Activated T-helper 2 cell treated with anti-CD3 and anti-CD28 coated beads, Interferon-gamma antibody, Interleukin-2, Interleukin-4, amounts not matched to agents 10 μg/mL and 5 μg/mL and 100 μg/mL, durations not matched to agents 14 hours and 24 hours and 36 hours (primary cell): ENCODE measurements at regions not wholly inside any gene's neighbourhood (a gene's known extent, or its start where the extent isn't known, plus 50 kb on each side); places are given as distances from the start of the nearest gene placed in this dataset.

Source experiments
- DNase-seq: peaks from one replicate; pipeline ENCODE4 v3.0.0; 2021; ENCODE audit warnings: low spot score
- H3K27ac Mint-ChIP-seq: one replicate; pipeline ENCODE4 v1.8.0; 2021; ENCODE audit warnings: mixed read lengths
- H3K27me3 Mint-ChIP-seq: one replicate; pipeline ENCODE4 v1.8.0; 2021; ENCODE audit warnings: low read depth, mixed read lengths
- H3K36me3 Mint-ChIP-seq: one replicate; pipeline ENCODE4 v1.8.0; 2021; ENCODE audit warnings: low read depth, mixed read lengths
- H3K4me1 Mint-ChIP-seq: one replicate; pipeline ENCODE4 v1.8.0; 2021; ENCODE audit warnings: low read depth, mixed read lengths
- H3K4me3 Mint-ChIP-seq: one replicate; pipeline ENCODE4 v1.8.0; 2021; ENCODE audit warnings: low read depth, mild to moderate bottlenecking, moderate library complexity, mixed read lengths
- H3K9me3 Mint-ChIP-seq: one replicate; pipeline ENCODE4 v1.8.0; 2021; ENCODE audit warnings: mixed read lengths
- intact Hi-C: fragments of 100-400 bp; cut with micrococcal nuclease; formaldehyde crosslinking; loops from one replicate; pipeline ENCODE4 v1.15.1; 2023

- peaks cover 44% of the 10 kb centered on the region for H3K9me3 Mint-ChIP-seq
- H3K27me3 Mint-ChIP-seq = no peaks in the 10 kb centered on the region
- no peak for DNase-seq
- no peaks in the 10 kb centered on the region for H3K36me3 Mint-ChIP-seq
- intact Hi-C loops = no loop called here
- no peaks in the 10 kb centered on the region for H3K4me1 Mint-ChIP-seq
- no peak overlapping the region for H3K4me3 Mint-ChIP-seq
- no peak overlapping the region for H3K27ac Mint-ChIP-seq
These were observed 1239.8 kb upstream of the MIR17HG start for GRCh38 chr13:90107661-90108060.

- Mint-ChIP-seq H3K4me3 (no peak overlapping the region), H3K9me3 (peaks cover 44% of the 10 kb centered on the region), H3K27me3 (no peaks in the 10 kb centered on the region), H3K27ac (no peak overlapping the region), H3K4me1 (no peaks in the 10 kb centered on the region), H3K36me3 (no peaks in the 10 kb centered on the region)
- intact Hi-C loops = no loop called here
- DNase-seq = no peak
These were observed 1238.9 kb upstream of the MIR17HG start for GRCh38 chr13:90108547-90108946.

DNA sequence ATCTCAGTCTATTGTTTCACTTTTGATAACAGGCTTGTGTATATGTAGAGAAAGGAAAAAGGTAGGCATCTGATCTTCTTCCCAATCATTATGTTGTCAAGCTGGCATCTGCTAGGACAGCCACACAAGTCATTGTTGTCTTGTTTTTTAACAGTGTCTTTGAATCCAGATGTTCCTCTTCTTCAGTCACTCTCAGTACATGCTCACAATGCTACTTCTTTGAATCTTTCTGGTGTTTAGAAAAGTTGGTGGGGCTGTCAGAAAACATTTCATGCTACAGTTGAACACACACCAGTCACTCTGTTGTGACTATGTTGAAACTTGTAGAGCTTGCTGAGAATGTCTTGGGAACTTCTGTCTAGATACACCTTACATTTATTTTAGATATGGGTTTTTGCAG, 1231.4 kb upstream of the MIR17HG start:
- no peak overlapping the region for H3K4me3 Mint-ChIP-seq
- DNase-seq = no peak
- no peaks in the 10 kb centered on the region for H3K36me3 Mint-ChIP-seq
- no peak overlapping the region for H3K27ac Mint-ChIP-seq
- no peaks in the 10 kb centered on the region for H3K4me1 Mint-ChIP-seq
- intact Hi-C loops = no loop called here
- no peaks in the 10 kb centered on the region for H3K27me3 Mint-ChIP-seq
- H3K9me3 Mint-ChIP-seq = peaks cover 27% of the 10 kb centered on the region

DNA sequence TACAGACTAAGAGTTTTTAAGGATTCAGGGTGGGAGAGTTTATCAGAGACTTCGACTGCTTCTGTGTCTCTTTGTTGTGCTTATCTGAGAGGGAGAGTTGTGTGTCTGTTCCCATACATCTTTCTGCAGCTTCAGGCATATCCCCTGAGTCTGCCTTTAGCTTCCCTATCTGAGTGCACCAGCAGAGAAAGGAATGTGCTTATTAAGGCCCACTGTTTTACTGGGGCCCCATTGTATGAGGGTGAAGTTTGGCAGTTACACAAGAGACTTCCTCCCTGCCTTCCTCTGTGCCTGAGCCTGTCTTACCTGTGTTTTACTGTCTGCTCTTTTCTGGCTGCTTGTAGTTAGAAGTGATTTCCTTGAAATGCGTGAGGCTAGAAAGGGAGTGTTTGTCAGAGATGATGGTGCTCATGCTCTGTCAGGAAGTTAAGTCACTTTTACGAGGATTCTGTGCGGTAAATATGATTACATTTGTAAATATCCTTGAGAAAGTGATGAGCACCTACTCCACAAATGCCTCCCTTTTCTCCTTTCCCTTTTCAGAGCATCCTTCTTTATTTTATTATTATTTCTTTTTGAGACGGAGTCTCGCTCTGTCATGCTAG, 1228.9 kb upstream of the MIR17HG start:
- peaks cover 18% of the 10 kb centered on the region for H3K9me3 Mint-ChIP-seq

GRCh38 chr13:90120026-90120425, 1227.5 kb upstream of the MIR17HG start:
- Mint-ChIP-seq H3K9me3 (peaks cover 15% of the 10 kb centered on the region), H3K36me3 (no peaks in the 10 kb centered on the region), H3K4me3 (no peak overlapping the region), H3K27ac (no peak overlapping the region), H3K4me1 (no peaks in the 10 kb centered on the region), H3K27me3 (no peaks in the 10 kb centered on the region)
- DNase-seq = no peak
- intact Hi-C loops = no loop called here

More for the DNA sequence above, 1228.9 kb upstream of the MIR17HG start:
- no peak overlapping the region for H3K27ac Mint-ChIP-seq
- H3K36me3 Mint-ChIP-seq = no peaks in the 10 kb centered on the region
- H3K27me3 Mint-ChIP-seq = no peaks in the 10 kb centered on the region
- DNase-seq = no peak
- no peaks in the 10 kb centered on the region for H3K4me1 Mint-ChIP-seq
- intact Hi-C loops = no loop called here
- H3K4me3 Mint-ChIP-seq = no peak overlapping the region

GRCh38 chr13:90121784-90122183, 1225.7 kb upstream of the MIR17HG start:
- no peak for DNase-seq
- H3K4me3 Mint-ChIP-seq = no peak overlapping the region
- no peak overlapping the region for H3K27ac Mint-ChIP-seq
- H3K9me3 Mint-ChIP-seq = peaks cover 10% of the 10 kb centered on the region
- intact Hi-C loops = no loop called here
- no peaks in the 10 kb centered on the region for H3K27me3 Mint-ChIP-seq
- no peaks in the 10 kb centered on the region for H3K4me1 Mint-ChIP-seq
- no peaks in the 10 kb centered on the region for H3K36me3 Mint-ChIP-seq

DNA sequence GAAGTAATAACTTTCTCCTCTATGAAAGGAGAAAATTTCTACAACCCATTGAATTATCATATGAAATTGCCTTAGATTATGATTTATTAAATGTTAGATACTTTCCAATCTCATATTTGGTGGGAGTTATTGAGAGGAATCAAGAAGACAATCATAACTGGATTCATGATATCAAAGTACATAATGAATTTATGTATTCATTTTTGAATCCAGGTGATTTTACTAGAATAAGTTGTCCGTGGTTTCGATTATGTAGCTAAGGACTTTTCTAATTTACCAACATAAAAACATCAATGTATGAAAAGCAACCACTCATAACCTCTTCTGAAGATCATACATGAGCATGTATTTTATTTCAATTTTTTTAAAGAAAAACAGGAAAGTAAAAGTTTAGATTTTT, 1225.0 kb upstream of the MIR17HG start:
- Mint-ChIP-seq H3K27ac (no peak overlapping the region), H3K27me3 (no peaks in the 10 kb centered on the region), H3K4me3 (no peak overlapping the region), H3K9me3 (peaks cover 10% of the 10 kb centered on the region), H3K36me3 (no peaks in the 10 kb centered on the region), H3K4me1 (no peaks in the 10 kb centered on the region)
- intact Hi-C loops = no loop called here
- DNase-seq = no peak

GRCh38 chr13:90135558-90135957, 1211.9 kb upstream of the MIR17HG start:
- no peaks in the 10 kb centered on the region for H3K36me3 Mint-ChIP-seq
- no peaks in the 10 kb centered on the region for H3K4me1 Mint-ChIP-seq
- H3K9me3 Mint-ChIP-seq = peaks cover 25% of the 10 kb centered on the region
- intact Hi-C loops = no loop called here
- H3K4me3 Mint-ChIP-seq = no peak overlapping the region
- no peak overlapping the region for H3K27ac Mint-ChIP-seq
- no peaks in the 10 kb centered on the region for H3K27me3 Mint-ChIP-seq
- no peak for DNase-seq

- H3K9me3 Mint-ChIP-seq = peaks cover 18% of the 10 kb centered on the region
- H3K27me3 Mint-ChIP-seq = no peaks in the 10 kb centered on the region
- no peak overlapping the region for H3K4me3 Mint-ChIP-seq
- no peak for DNase-seq
- H3K27ac Mint-ChIP-seq = no peak overlapping the region
- no peaks in the 10 kb centered on the region for H3K4me1 Mint-ChIP-seq
- no peaks in the 10 kb centered on the region for H3K36me3 Mint-ChIP-seq
- intact Hi-C loops = no loop called here
These were observed 1205.2 kb upstream of the MIR17HG start for GRCh38 chr13:90142251-90142650.

GRCh38 chr13:90154311-90154960, 1193.1 kb upstream of the MIR17HG start:
- Mint-ChIP-seq H3K9me3 (peaks cover 42% of the 10 kb centered on the region), H3K27me3 (no peaks in the 10 kb centered on the region), H3K36me3 (no peaks in the 10 kb centered on the region), H3K4me1 (no peaks in the 10 kb centered on the region), H3K27ac (no peak overlapping the region), H3K4me3 (no peak overlapping the region)
- intact Hi-C loops = no loop called here
- no peak for DNase-seq

- H3K4me1 Mint-ChIP-seq = no peaks in the 10 kb centered on the region
- no peak overlapping the region for H3K27ac Mint-ChIP-seq
These were observed 1191.1 kb upstream of the MIR17HG start for GRCh38 chr13:90156390-90156789.

DNA sequence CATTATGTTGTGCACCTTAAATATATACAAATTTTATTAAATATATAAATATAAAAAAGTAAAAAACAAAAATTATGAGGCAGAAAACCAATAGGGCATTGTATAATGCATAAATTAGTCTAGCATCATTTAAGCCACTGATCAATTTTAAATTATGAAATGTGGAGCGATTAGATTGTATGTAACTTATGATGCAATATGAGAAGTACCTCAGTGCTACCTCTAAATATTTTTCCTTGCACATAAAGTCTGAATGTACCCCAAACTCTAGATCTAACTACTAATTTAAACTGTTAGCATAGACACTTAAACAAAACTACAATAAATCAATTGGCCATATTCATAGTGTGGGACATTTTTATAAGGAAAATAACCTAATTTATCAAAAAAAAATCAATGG, 1178.5 kb upstream of the MIR17HG start:
- Mint-ChIP-seq H3K4me3 (no peak overlapping the region), H3K4me1 (no peaks in the 10 kb centered on the region), H3K36me3 (no peaks in the 10 kb centered on the region), H3K27me3 (no peaks in the 10 kb centered on the region), H3K9me3 (peaks cover 40% of the 10 kb centered on the region), H3K27ac (no peak overlapping the region)
- intact Hi-C loops = no loop called here
- DNase-seq = no peak

More at GRCh38 chr13:90156390-90156789, 1191.1 kb upstream of the MIR17HG start:
- no peak overlapping the region for H3K4me3 Mint-ChIP-seq
- no peaks in the 10 kb centered on the region for H3K27me3 Mint-ChIP-seq
- intact Hi-C loops = no loop called here
- no peaks in the 10 kb centered on the region for H3K36me3 Mint-ChIP-seq
- H3K9me3 Mint-ChIP-seq = peaks cover 43% of the 10 kb centered on the region
- DNase-seq = no peak

- H3K4me1 Mint-ChIP-seq = no peaks in the 10 kb centered on the region
- intact Hi-C loops = no loop called here
These were observed 1177.3 kb upstream of the MIR17HG start for GRCh38 chr13:90170208-90170607.

More at GRCh38 chr13:90170208-90170607, 1177.3 kb upstream of the MIR17HG start:
- Mint-ChIP-seq H3K4me3 (no peak overlapping the region), H3K36me3 (no peaks in the 10 kb centered on the region), H3K9me3 (peaks cover 30% of the 10 kb centered on the region), H3K27me3 (no peaks in the 10 kb centered on the region), H3K27ac (no peak overlapping the region)
- no peak for DNase-seq
